ENCODE measurements at regions not wholly inside any gene's neighbourhood (a gene's known extent, or its start where the extent isn't known, plus 50 kb on each side); places are given as distances from the start of the nearest gene placed in this dataset.

GRCh38 chr1:2916706-2917105, 104.6 kb upstream of the ACTRT2 start:
- TF ChIP-seq CTCF (conservative IDR thresholded peaks at IDR 0.05; ENCODE audit: low read depth, low read length) (no peak), EZH2 (IDR thresholded peaks at IDR 0.05; ENCODE audit: borderline replicate concordance, low read depth, low read length, poor library complexity, severe bottlenecking) (no peak)
